AG10803 (cell line): ENCODE measurements at regions not wholly inside any gene's neighbourhood (a gene's known extent, or its start where the extent isn't known, plus 50 kb on each side); places are given as distances from the start of the nearest gene placed in this dataset.

Experiments
- DNase-seq: peaks from one replicate; pipeline ENCODE4 v3.0.0; 2010; ENCODE audit warnings: low read depth
- H3K4me3 ChIP-seq: 2 replicates; pipeline ENCODE4 v1.5.1; 2011; ENCODE audit warnings: mild to moderate bottlenecking, low read length, control low read depth
- TF ChIP-seq, protein P1 (sequence below): conservative IDR thresholded peaks from 2 replicates; pipeline ENCODE4 v1.5.1; 2011; ENCODE audit warnings: mild to moderate bottlenecking, low read length, control low read depth, inconsistent platforms

DNA sequence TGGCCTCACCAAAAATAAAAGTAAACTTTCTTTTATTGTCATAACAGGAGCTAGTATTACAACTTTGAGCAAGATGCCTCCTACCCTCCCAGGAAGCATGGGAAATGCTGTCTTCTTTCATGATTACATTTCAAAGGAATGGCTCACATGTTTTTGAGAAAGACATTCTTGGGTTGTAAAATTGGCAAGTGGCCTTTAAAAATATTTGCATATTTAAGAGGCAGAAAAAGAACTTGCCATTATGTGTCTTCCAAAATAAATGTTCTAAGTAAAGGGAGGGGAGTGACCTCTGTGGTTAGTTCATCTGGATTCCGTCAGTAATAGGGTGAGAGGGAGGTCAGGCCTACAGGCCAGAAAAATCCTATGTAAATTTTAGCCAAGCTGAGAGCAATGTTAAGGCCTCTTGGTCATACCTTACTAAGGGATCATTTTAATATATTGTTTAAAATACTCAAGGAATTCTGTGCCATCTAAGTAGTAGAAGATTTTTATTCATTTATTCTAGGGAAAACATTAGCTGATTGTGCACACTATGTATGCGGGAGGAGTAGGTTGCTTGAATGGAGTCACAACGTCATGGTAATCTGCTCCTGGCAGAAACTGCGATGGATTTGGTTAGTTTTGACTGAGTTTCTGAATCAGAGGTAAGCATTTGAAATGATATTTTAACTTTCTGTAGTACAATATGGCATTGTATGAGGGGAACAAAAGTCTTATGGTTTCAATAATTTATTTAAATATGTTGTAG, 1485.7 kb upstream of the CDH9 start:
- H3K4me3 ChIP-seq: no peak overlapping the region
- DNase-seq: peak; percentile 17
- TF ChIP-seq, protein P1, sequence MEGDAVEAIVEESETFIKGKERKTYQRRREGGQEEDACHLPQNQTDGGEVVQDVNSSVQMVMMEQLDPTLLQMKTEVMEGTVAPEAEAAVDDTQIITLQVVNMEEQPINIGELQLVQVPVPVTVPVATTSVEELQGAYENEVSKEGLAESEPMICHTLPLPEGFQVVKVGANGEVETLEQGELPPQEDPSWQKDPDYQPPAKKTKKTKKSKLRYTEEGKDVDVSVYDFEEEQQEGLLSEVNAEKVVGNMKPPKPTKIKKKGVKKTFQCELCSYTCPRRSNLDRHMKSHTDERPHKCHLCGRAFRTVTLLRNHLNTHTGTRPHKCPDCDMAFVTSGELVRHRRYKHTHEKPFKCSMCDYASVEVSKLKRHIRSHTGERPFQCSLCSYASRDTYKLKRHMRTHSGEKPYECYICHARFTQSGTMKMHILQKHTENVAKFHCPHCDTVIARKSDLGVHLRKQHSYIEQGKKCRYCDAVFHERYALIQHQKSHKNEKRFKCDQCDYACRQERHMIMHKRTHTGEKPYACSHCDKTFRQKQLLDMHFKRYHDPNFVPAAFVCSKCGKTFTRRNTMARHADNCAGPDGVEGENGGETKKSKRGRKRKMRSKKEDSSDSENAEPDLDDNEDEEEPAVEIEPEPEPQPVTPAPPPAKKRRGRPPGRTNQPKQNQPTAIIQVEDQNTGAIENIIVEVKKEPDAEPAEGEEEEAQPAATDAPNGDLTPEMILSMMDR: no peak

DNA sequence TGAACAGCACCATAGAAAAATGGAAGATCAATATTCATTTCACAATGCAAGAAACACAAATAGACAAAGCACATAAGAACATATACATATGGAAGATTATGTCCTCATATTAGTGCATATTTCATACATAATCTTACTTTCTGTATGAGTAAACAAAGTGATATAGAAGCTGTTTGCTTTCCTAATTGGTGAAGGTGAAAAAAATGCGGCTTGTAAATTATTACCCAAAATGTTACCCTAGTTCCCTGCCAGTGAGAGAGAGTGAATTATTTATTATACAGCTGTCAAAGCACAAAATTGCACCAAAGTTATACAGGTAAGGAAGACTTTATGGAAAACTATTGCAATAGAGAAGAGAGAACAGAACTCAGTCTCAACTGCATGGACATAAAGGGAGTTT, 1485.0 kb upstream of the CDH9 start:
- H3K4me3 ChIP-seq: no peak overlapping the region
- DNase-seq: no peak
- TF ChIP-seq, protein P1: no peak

DNA sequence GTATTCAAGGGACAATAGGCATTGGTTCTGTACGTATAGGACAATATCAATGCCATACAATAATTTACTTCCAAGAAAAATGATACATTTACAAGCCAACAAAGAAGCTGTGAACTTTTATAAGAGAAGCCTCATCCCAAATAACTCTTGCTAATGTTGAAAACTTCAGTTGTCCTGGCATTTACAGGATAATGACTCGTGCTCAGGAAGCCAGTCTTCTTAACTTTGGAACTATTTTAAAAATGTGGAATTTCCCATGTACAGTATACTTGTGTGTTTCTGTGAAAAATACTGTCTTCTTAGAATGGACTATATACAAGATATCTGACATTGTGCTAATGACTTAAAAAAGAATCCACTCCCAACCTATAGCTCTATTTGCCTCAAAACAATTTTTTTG, 1479.3 kb upstream of the CDH9 start:
- no peak for DNase-seq
- H3K4me3 ChIP-seq: no peak overlapping the region
- TF ChIP-seq, protein P1: no peak

DNA sequence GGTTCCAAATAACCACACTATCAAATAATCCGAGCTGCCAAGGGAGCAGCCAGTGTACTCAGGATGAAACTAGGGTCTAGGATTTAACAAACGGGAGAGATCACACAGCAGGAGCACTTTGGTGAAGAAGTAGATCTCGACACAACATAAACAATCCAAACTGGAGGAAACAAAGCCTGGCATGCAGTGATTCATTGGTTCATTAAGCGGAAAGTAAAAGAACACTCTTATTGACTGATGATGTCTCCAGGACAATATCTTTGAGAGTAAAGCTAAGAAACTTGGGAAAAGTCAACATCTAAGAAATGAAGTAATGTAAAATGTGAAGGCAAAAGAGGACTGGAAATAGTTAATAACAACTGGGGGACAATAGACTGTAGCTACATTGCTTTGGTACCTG, 1478.3 kb upstream of the CDH9 start:
- TF ChIP-seq, protein P1: no peak
- DNase-seq: no peak
- no peak overlapping the region for H3K4me3 ChIP-seq

DNA sequence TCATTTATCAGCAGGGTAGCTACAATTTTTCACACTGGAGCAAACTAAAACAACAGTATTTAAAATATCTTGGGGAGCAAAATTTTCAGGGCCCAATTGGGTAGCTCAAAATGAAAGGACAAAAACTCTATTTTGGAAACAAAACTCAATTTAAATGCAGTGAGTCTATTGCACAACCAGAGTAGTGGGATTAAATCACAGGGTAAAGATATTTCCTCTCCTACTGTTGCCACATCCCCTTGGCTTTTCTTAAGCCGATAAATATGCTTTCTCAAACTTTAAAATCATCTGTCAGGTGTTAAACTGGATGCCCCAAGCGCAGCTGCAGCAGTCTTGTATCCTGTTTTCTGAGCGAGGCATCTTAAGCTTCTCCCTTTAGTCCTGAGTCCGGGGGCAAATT, 1474.3 kb upstream of the CDH9 start:
- H3K4me3 ChIP-seq: no peak overlapping the region
- TF ChIP-seq, protein P1: no peak
- no peak for DNase-seq

DNA sequence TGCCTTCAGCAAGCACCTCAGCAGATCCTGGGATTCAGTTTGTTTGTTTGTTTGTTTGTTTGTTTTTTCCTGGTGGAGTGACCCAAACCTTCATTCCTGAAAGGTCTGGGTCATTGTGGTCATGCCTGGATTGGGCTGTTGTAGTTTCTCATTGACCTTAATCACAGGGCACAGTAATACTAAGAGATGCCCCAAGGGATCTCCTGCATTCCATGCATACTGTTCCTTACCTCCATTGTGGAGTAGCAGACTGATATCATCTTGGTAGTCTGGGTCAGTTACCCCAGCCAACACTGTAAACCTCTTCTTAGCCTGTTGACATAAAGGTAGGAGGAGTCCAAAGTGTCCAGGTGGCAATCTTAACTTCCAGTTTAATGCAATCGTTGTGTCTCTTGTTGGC, 1466.7 kb upstream of the CDH9 start:
- DNase-seq: no peak
- TF ChIP-seq, protein P1: no peak
- no peak overlapping the region for H3K4me3 ChIP-seq

DNA sequence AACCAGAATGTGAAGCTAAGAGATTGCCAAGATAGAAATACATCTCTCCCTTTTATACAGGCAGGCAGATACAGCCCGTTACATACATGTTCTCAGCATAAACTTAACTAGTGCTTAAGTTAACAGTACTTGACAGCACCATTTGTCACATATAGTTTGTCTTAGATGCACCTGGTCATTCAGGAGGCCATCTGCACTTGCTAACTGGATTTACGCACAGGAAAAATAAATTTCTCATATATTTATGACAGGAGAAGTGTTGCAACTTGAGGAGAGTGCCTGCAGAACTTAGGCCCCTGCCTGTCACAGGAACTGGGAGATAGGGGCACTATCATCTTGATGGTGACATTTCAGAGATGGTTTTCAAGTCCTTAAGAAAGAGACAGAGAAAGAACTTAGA, 1462.1 kb upstream of the CDH9 start:
- no peak overlapping the region for H3K4me3 ChIP-seq
- TF ChIP-seq, protein P1: no peak
- no peak for DNase-seq
